HG03108 (cell line): ENCODE measurements at regions not wholly inside any gene's neighbourhood (a gene's known extent, or its start where the extent isn't known, plus 50 kb on each side); places are given as distances from the start of the nearest gene placed in this dataset.
"Not testable (repeated sequence)": the region's sequence is repeated elsewhere in the genome, so short reads cannot be mapped to it uniquely, and the experiment has no call there.

Experiments used
- ATAC-seq: cut with Tn5 transposase; IDR thresholded peaks from one replicate; pipeline ENCODE4 v1.9.1; 2021; ENCODE audit warnings: moderate library complexity; ENCODE audit not compliant: unreplicated experiment

- peak; percentile 89 for ATAC-seq
Measured at GRCh38 chr15:32536507-32537172, 56.6 kb upstream of the GOLGA8N start.

GRCh38 chr15:32536057-32536493 is 57.2 kb upstream of the GOLGA8N start:
- ATAC-seq, result peak; percentile 37

GRCh38 chr15:32535150-32535898 is 57.9 kb upstream of the GOLGA8N start:
- not testable (repeated sequence) for ATAC-seq

- ATAC-seq, result not testable (repeated sequence)
Measured at GRCh38 chr15:32522900-32523299, 67.5 kb upstream of the GOLGA8O start.

- not testable (repeated sequence) for ATAC-seq
Measured at GRCh38 chr15:32522421-32522820, 67.0 kb upstream of the GOLGA8O start.

GRCh38 chr15:32518976-32519375 is 63.5 kb upstream of the GOLGA8O start:
- not testable (repeated sequence) for ATAC-seq

- not testable (repeated sequence) for ATAC-seq
Measured at GRCh38 chr15:32518013-32518412, 62.6 kb upstream of the GOLGA8O start.

- ATAC-seq, result not testable (repeated sequence)
Measured at GRCh38 chr15:32516954-32517353, 61.5 kb upstream of the GOLGA8O start.

GRCh38 chr15:32513378-32513777 is 57.9 kb upstream of the GOLGA8O start:
- not testable (repeated sequence) for ATAC-seq

GRCh38 chr15:32510027-32510426 is 54.6 kb upstream of the GOLGA8O start:
- ATAC-seq, result not testable (repeated sequence)

- ATAC-seq, result not testable (repeated sequence)
Measured at GRCh38 chr15:32508081-32508480, 52.6 kb upstream of the GOLGA8O start.

- not testable (repeated sequence) for ATAC-seq
Measured at GRCh38 chr15:32506787-32507186, 51.4 kb upstream of the GOLGA8O start.

GRCh38 chr15:32505633-32506032 is 50.2 kb upstream of the GOLGA8O start:
- not testable (repeated sequence) for ATAC-seq
